GM23338 (cell line): ENCODE measurements at regions not wholly inside any gene's neighbourhood (a gene's known extent, or its start where the extent isn't known, plus 50 kb on each side); places are given as distances from the start of the nearest gene placed in this dataset.

Experiments used
- CREB1 ChIP-seq: fragments of 250-450 bp; sonication (Bioruptor Pico); IDR thresholded peaks from 2 replicates; pipeline ENCODE4 v1.5.0; 2020; ENCODE audit warnings: low read depth, mild to moderate bottlenecking, moderate library complexity
- EZH2phosphoT487 ChIP-seq: fragments of 200-600 bp; sonication (generic); IDR thresholded peaks from one replicate; pipeline ENCODE4 v1.8.1; 2018; ENCODE audit warnings: antibody characterized with exemption; ENCODE audit not compliant: unreplicated experiment
- JUNB ChIP-seq: IDR thresholded peaks from one replicate; pipeline ENCODE4 v1.6.1; 2016; ENCODE audit warnings: antibody characterized with exemption; ENCODE audit not compliant: unreplicated experiment
- NANOG ChIP-seq: IDR thresholded peaks from 2 replicates; pipeline ENCODE4 v1.6.1; 2016; ENCODE audit warnings: antibody characterized with exemption, borderline replicate concordance
- ZNF331 ChIP-seq: fragments of 250-450 bp; sonication (Bioruptor Pico); IDR thresholded peaks from 2 replicates; pipeline ENCODE4 v1.5.0; 2020; ENCODE audit warnings: low read depth, mild to moderate bottlenecking, moderate library complexity
- TF ChIP-seq, protein P1 (sequence below): fragments of 250-450 bp; sonication (Bioruptor Pico); IDR thresholded peaks from 2 replicates; pipeline ENCODE4 v1.5.0; 2020; ENCODE audit warnings: mild to moderate bottlenecking, moderate library complexity
- TF ChIP-seq, protein P2 (sequence below): IDR thresholded peaks from 2 replicates; pipeline ENCODE4 v1.6.1; 2016; ENCODE audit warnings: antibody characterized with exemption
- TF ChIP-seq, protein P3 (sequence below), 2 experiments: fragments of 200-600 bp in 1 of 2; sonication (generic) in 1 of 2; conservative IDR thresholded peaks; 2 replicates each; pipeline versions ENCODE4 v1.5.1 to v1.6.1; 2016 to 2017; ENCODE audit warnings: antibody characterized with exemption in 2 of 2, low read depth in 2 of 2, mild to moderate bottlenecking in 2 of 2, moderate library complexity in 1 of 2

DNA sequence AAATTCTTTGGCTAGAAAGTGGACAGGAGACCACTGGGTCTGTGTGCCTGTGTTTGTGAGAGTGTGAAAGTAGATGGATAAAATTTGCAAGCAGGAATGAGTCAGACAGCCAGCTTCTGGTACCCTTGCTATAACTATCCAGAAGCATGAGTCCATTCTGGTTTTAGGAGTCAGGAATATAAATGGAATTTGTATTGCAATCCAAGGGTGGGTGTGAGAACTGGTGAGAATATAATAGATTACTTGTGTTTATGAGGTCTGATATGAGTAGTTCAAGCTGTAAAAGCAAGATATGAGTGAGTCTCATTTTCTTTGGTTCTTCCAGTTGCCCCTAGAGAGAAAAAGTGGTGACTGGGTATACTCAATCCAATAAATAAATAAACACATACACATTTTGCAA lies 212.7 kb upstream of the TAPT1 start (continued):
- TF ChIP-seq, protein P1, sequence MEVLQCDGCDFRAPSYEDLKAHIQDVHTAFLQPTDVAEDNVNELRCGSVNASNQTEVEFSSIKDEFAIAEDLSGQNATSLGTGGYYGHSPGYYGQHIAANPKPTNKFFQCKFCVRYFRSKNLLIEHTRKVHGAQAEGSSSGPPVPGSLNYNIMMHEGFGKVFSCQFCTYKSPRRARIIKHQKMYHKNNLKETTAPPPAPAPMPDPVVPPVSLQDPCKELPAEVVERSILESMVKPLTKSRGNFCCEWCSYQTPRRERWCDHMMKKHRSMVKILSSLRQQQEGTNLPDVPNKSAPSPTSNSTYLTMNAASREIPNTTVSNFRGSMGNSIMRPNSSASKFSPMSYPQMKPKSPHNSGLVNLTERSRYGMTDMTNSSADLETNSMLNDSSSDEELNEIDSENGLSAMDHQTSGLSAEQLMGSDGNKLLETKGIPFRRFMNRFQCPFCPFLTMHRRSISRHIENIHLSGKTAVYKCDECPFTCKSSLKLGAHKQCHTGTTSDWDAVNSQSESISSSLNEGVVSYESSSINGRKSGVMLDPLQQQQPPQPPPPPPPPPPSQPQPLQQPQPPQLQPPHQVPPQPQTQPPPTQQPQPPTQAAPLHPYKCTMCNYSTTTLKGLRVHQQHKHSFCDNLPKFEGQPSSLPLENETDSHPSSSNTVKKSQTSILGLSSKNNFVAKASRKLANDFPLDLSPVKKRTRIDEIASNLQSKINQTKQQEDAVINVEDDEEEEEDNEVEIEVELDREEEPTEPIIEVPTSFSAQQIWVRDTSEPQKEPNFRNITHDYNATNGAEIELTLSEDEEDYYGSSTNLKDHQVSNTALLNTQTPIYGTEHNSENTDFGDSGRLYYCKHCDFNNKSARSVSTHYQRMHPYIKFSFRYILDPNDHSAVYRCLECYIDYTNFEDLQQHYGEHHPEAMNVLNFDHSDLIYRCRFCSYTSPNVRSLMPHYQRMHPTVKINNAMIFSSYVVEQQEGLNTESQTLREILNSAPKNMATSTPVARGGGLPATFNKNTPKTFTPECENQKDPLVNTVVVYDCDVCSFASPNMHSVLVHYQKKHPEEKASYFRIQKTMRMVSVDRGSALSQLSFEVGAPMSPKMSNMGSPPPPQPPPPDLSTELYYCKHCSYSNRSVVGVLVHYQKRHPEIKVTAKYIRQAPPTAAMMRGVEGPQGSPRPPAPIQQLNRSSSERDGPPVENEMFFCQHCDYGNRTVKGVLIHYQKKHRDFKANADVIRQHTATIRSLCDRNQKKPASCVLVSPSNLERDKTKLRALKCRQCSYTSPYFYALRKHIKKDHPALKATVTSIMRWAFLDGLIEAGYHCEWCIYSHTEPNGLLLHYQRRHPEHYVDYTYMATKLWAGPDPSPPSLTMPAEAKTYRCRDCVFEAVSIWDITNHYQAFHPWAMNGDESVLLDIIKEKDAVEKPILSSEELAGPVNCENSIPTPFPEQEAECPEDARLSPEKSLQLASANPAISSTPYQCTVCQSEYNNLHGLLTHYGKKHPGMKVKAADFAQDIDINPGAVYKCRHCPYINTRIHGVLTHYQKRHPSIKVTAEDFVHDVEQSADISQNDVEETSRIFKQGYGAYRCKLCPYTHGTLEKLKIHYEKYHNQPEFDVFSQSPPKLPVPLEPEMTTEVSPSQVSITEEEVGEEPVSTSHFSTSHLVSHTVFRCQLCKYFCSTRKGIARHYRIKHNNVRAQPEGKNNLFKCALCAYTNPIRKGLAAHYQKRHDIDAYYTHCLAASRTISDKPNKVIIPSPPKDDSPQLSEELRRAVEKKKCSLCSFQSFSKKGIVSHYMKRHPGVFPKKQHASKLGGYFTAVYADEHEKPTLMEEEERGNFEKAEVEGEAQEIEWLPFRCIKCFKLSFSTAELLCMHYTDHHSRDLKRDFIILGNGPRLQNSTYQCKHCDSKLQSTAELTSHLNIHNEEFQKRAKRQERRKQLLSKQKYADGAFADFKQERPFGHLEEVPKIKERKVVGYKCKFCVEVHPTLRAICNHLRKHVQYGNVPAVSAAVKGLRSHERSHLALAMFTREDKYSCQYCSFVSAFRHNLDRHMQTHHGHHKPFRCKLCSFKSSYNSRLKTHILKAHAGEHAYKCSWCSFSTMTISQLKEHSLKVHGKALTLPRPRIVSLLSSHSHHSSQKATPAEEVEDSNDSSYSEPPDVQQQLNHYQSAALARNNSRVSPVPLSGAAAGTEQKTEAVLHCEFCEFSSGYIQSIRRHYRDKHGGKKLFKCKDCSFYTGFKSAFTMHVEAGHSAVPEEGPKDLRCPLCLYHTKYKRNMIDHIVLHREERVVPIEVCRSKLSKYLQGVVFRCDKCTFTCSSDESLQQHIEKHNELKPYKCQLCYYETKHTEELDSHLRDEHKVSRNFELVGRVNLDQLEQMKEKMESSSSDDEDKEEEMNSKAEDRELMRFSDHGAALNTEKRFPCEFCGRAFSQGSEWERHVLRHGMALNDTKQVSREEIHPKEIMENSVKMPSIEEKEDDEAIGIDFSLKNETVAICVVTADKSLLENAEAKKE, result no peak
- TF ChIP-seq JUNB, result no peak
- no peak for TF ChIP-seq ZNF331 (CRISPR knock-in tag)
- no peak for TF ChIP-seq NANOG
- TF ChIP-seq, protein P2, sequence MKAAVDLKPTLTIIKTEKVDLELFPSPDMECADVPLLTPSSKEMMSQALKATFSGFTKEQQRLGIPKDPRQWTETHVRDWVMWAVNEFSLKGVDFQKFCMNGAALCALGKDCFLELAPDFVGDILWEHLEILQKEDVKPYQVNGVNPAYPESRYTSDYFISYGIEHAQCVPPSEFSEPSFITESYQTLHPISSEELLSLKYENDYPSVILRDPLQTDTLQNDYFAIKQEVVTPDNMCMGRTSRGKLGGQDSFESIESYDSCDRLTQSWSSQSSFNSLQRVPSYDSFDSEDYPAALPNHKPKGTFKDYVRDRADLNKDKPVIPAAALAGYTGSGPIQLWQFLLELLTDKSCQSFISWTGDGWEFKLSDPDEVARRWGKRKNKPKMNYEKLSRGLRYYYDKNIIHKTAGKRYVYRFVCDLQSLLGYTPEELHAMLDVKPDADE, result no peak
- TF ChIP-seq CREB1 (CRISPR knock-in tag), result no peak
- no peak for TF ChIP-seq EZH2phosphoT487
- TF ChIP-seq, protein P3, sequence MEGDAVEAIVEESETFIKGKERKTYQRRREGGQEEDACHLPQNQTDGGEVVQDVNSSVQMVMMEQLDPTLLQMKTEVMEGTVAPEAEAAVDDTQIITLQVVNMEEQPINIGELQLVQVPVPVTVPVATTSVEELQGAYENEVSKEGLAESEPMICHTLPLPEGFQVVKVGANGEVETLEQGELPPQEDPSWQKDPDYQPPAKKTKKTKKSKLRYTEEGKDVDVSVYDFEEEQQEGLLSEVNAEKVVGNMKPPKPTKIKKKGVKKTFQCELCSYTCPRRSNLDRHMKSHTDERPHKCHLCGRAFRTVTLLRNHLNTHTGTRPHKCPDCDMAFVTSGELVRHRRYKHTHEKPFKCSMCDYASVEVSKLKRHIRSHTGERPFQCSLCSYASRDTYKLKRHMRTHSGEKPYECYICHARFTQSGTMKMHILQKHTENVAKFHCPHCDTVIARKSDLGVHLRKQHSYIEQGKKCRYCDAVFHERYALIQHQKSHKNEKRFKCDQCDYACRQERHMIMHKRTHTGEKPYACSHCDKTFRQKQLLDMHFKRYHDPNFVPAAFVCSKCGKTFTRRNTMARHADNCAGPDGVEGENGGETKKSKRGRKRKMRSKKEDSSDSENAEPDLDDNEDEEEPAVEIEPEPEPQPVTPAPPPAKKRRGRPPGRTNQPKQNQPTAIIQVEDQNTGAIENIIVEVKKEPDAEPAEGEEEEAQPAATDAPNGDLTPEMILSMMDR (conservative IDR thresholded peaks at IDR 0.05; ENCODE audit: low read depth in 2 of 2), result no peak
